ENCODE measurements at regions not wholly inside any gene's neighbourhood (a gene's known extent, or its start where the extent isn't known, plus 50 kb on each side); places are given as distances from the start of the nearest gene placed in this dataset.

DNA sequence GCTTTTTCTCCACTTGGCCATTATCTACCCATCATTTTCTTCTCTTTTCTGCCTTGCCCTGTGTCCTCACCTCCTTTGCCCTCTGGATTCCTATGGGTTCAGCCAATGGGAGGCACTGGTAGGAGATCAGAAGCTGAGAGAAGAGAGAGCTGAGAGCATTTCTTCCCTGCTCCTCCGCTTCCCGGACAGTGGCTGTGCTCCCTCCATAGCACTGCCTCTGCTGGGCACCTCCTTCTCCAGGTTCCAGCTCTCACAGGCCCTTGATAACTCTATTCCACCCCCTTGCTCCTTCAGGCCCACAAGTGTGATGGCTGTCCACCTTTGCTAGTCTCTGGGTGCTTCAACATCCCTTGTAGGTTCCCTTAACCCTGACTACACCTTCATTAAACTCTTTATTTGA lies 79.6 kb downstream of the LSM5 start:
- no peak for DNase-seq (ENCODE audit: low read depth)

DNA sequence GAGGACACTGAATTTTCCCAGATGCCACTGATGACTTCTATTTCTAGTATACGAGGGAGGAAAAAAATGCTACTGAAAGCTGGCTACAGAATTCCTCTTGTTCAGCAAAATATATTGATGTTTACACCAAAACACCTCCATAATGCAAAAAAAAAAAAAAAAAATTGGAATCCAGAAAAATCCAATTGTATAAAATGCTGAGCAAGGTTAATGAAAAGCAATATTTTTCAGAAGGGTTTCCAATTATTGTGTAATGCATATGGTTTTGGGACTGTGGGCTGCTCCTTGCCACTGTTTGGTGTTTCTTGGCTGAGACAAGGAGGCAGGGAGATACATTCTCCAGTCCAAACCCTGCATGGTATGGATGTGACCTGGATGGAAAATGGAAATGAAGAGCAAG lies 83.8 kb downstream of the LSM5 start:
- TF ChIP-seq, protein P1, sequence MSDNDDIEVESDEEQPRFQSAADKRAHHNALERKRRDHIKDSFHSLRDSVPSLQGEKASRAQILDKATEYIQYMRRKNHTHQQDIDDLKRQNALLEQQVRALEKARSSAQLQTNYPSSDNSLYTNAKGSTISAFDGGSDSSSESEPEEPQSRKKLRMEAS (IDR thresholded peaks at IDR 0.05; ENCODE audit: low read depth, low read length): no peak
- TF ChIP-seq MYC (IDR thresholded peaks at IDR 0.05; ENCODE audit: low read depth, low read length) (no peak), POLR2A (IDR thresholded peaks at IDR 0.05; ENCODE audit: extremely low read depth, insufficient read length) (no peak)
- TF ChIP-seq, protein P2, sequence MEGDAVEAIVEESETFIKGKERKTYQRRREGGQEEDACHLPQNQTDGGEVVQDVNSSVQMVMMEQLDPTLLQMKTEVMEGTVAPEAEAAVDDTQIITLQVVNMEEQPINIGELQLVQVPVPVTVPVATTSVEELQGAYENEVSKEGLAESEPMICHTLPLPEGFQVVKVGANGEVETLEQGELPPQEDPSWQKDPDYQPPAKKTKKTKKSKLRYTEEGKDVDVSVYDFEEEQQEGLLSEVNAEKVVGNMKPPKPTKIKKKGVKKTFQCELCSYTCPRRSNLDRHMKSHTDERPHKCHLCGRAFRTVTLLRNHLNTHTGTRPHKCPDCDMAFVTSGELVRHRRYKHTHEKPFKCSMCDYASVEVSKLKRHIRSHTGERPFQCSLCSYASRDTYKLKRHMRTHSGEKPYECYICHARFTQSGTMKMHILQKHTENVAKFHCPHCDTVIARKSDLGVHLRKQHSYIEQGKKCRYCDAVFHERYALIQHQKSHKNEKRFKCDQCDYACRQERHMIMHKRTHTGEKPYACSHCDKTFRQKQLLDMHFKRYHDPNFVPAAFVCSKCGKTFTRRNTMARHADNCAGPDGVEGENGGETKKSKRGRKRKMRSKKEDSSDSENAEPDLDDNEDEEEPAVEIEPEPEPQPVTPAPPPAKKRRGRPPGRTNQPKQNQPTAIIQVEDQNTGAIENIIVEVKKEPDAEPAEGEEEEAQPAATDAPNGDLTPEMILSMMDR (IDR thresholded peaks at IDR 0.05; ENCODE audit: low read depth, low read length): no peak
- H3K4me3 ChIP-seq (ENCODE audit: low read depth, low read length): no peak overlapping the region
- DNase-seq (ENCODE audit: low read depth): no peak

More for the DNA sequence above, 79.6 kb downstream of the LSM5 start:
- TF ChIP-seq, protein P2 (IDR thresholded peaks at IDR 0.05; ENCODE audit: low read depth, low read length): no peak
- TF ChIP-seq POLR2A (IDR thresholded peaks at IDR 0.05; ENCODE audit: extremely low read depth, insufficient read length) (no peak), MYC (IDR thresholded peaks at IDR 0.05; ENCODE audit: low read depth, low read length) (no peak)
- TF ChIP-seq, protein P1 (IDR thresholded peaks at IDR 0.05; ENCODE audit: low read depth, low read length): no peak
- H3K4me3 ChIP-seq (ENCODE audit: low read depth, low read length): no peak overlapping the region

DNA sequence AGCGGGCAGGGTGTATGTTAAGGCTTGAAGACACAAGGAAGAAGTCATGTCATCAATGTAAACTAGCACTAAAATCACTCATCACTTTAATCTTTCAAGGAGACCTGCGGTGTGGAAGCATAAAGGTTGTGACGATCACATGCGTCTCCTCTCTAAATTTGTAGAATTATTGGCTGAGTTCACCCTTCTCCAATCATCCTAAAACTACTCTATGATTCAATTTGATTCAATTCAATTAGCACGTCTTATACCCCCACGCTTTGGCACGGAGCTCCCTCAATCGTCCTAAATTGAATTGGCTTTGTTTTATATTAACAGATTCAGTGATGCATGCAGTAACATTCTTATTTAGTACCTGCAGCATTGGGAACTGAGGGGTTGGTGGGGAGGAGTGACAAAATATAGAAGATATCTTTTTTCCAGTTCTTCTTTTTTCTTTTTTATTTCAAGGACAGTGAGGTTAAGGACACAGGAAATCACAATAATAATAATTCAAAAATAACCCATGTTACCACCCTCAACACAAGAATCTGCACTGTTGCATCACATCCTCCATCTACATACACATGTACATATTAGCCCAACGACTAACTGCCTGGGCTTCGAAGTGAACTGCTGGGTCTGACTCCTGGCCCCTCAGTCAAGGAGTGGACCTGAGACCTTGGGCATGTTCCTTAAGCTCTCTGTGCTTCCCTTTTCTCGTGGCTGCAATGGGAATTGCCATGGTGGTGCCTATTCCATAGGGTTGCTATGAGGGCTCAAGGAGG lies 86.5 kb downstream of the LSM5 start:
- no peak for DNase-seq (ENCODE audit: low read depth)
- TF ChIP-seq MYC (IDR thresholded peaks at IDR 0.05; ENCODE audit: low read depth, low read length) (no peak), POLR2A (IDR thresholded peaks at IDR 0.05; ENCODE audit: extremely low read depth, insufficient read length) (no peak)
- TF ChIP-seq, protein P2 (IDR thresholded peaks at IDR 0.05; ENCODE audit: low read depth, low read length): no peak
- TF ChIP-seq, protein P1 (IDR thresholded peaks at IDR 0.05; ENCODE audit: low read depth, low read length): no peak
- H3K4me3 ChIP-seq (ENCODE audit: low read depth, low read length): no peak overlapping the region

DNA sequence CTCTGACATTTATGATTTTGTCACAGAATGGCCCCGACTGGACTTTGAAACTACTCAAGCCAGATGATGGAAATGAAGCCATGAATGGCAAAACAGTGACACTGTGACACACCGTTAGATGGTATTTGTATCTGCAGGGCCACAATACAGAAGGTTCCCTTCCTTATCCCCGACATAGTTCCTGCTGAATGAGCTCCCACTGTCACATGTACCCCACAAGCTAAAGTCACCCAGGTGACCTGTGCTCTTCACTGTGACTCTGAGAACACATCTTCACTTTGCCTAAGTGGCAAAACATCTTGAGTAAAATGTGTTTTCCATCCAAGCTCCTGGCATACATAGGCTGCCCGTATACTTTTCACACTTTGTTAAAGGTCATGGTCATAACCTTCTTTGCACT lies 89.5 kb downstream of the LSM5 start:
- no peak for DNase-seq (ENCODE audit: low read depth)
- TF ChIP-seq POLR2A (IDR thresholded peaks at IDR 0.05; ENCODE audit: extremely low read depth, insufficient read length): no peak
- TF ChIP-seq, protein P2 (IDR thresholded peaks at IDR 0.05; ENCODE audit: low read depth, low read length): no peak
- no peak for TF ChIP-seq MYC (IDR thresholded peaks at IDR 0.05; ENCODE audit: low read depth, low read length)
- TF ChIP-seq, protein P1 (IDR thresholded peaks at IDR 0.05; ENCODE audit: low read depth, low read length): no peak
- no peak overlapping the region for H3K4me3 ChIP-seq (ENCODE audit: low read depth, low read length)

DNA sequence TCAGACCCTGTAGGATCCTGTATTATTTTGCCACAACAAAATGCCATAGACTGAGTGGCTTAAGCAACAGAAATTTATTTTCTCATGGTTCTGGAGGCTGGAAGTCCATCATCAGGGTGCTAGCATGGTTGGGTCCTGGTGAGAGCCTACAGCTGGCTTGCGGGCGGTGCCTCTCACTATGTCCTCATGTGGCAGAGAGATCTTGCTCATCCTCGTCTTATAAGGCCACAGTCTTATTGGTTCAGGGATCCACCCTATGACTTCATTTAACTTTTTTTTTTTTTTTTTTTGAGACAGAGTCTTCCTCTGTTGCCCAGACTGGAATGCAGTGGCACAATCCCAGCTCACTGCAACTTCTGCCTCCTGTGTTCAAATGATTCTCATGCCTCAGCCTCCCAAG lies 90.9 kb downstream of the LSM5 start:
- TF ChIP-seq, protein P1 (IDR thresholded peaks at IDR 0.05; ENCODE audit: low read depth, low read length): no peak
- TF ChIP-seq MYC (IDR thresholded peaks at IDR 0.05; ENCODE audit: low read depth, low read length) (no peak), POLR2A (IDR thresholded peaks at IDR 0.05; ENCODE audit: extremely low read depth, insufficient read length) (no peak)
- TF ChIP-seq, protein P2 (IDR thresholded peaks at IDR 0.05; ENCODE audit: low read depth, low read length): no peak
- H3K4me3 ChIP-seq (ENCODE audit: low read depth, low read length): no peak overlapping the region
- no peak for DNase-seq (ENCODE audit: low read depth)
